K562 (cell line): ENCODE measurements at regions not wholly inside any gene's neighbourhood (a gene's known extent, or its start where the extent isn't known, plus 50 kb on each side); places are given as distances from the start of the nearest gene placed in this dataset.

Experiments used
- CTCF ChIP-seq, 3 experiments: IDR thresholded peaks in 2 of 3; conservative IDR thresholded peaks in 1 of 3; 2 replicates each; pipeline ENCODE4 v1.5.1; 2011 to 2012; ENCODE audit warnings: low read length in 3 of 3, mild to moderate bottlenecking in 3 of 3, control low read depth in 2 of 3, improper control_type of control experiment in 1 of 3, inconsistent platforms in 1 of 3, low read depth in 1 of 3, mixed read lengths in 1 of 3, moderate library complexity in 1 of 3; ENCODE audit not compliant: insufficient read depth in 2 of 3
- DACH1 ChIP-seq: fragments of 450-650 bp; IDR thresholded peaks from 2 replicates; pipeline ENCODE4 v1.6.1; 2018; ENCODE audit not compliant: partially characterized antibody
- MTA1 ChIP-seq: fragments of 450-650 bp; IDR thresholded peaks from 2 replicates; pipeline ENCODE4 v1.6.1; 2017; ENCODE audit warnings: borderline replicate concordance
- POLR2A ChIP-seq: fragments of 450-650 bp; conservative IDR thresholded peaks from 2 replicates; pipeline ENCODE4 v1.6.1; 2016
- RBBP5 ChIP-seq: fragments of 200-600 bp; sonication (generic); IDR thresholded peaks from 2 replicates; pipeline ENCODE4 v1.6.1; 2012; ENCODE audit warnings: borderline replicate concordance, mild to moderate bottlenecking, low read length, control low read depth, inconsistent platforms; ENCODE audit not compliant: insufficient read depth, poor library complexity, severe bottlenecking
- SIN3B ChIP-seq: fragments of 450-650 bp; IDR thresholded peaks from 2 replicates; pipeline ENCODE4 v1.6.1; 2017; ENCODE audit warnings: low read depth, mild to moderate bottlenecking, moderate library complexity
- STAT6 ChIP-seq: sonication (generic); formaldehyde crosslinking; IDR thresholded peaks from 2 replicates; pipeline ENCODE4 v1.8.1; 2023; ENCODE audit warnings: mild to moderate bottlenecking, missing genetic modification reagents
- SUPT5H ChIP-seq: fragments of 450-650 bp; IDR thresholded peaks from 2 replicates; pipeline ENCODE4 v1.6.1; 2016
- TAF1 ChIP-seq: IDR thresholded peaks from 2 replicates; pipeline ENCODE4 v1.6.1; 2011; ENCODE audit warnings: mild to moderate bottlenecking, low read length, moderate library complexity; ENCODE audit not compliant: insufficient read depth, control insufficient read depth, severe bottlenecking; ENCODE audit errors: extremely low read depth
- ZNF280B ChIP-seq: fragments of 250-450 bp; sonication (Bioruptor Pico); IDR thresholded peaks from 2 replicates; pipeline ENCODE4 v1.5.1; 2021; ENCODE audit warnings: mild to moderate bottlenecking
- ZNF431 ChIP-seq: sonication (generic); formaldehyde crosslinking; IDR thresholded peaks from 2 replicates; pipeline ENCODE4 v1.8.0; 2022; ENCODE audit warnings: mild to moderate bottlenecking, missing genetic modification reagents
- ZNF449 ChIP-seq: fragments of 250-450 bp; sonication (Bioruptor Pico); IDR thresholded peaks from 2 replicates; pipeline ENCODE4 v1.8.0; 2022; ENCODE audit warnings: moderate library complexity, mild to moderate bottlenecking, inconsistent platforms

- no peak for TF ChIP-seq ZNF280B (CRISPR knock-in tag)
- no peak for TF ChIP-seq POLR2A
- TF ChIP-seq SIN3B = no peak
- TF ChIP-seq CTCF (IDR thresholded peaks at IDR 0.05 in 2 of 3, conservative IDR thresholded peaks at IDR 0.05 in 1 of 3; ENCODE audit: insufficient read depth in 2 of 3, low read depth in 1 of 3, low read length in 3 of 3) = no peak
- no peak for TF ChIP-seq SUPT5H
- TF ChIP-seq STAT6 = no peak
- no peak for TF ChIP-seq TAF1
- TF ChIP-seq MTA1 = no peak
- no peak for TF ChIP-seq ZNF449 (CRISPR knock-in tag)
- no peak for TF ChIP-seq RBBP5
- no peak for TF ChIP-seq DACH1
- no peak for TF ChIP-seq ZNF431 (CRISPR knock-in tag)
Observed at GRCh38 chr2:147614471-147614870, 230.4 kb upstream of the ACVR2A start.
